H1 (cell line): ENCODE measurements at regions not wholly inside any gene's neighbourhood (a gene's known extent, or its start where the extent isn't known, plus 50 kb on each side); places are given as distances from the start of the nearest gene placed in this dataset.

Experiments used
- CTCF ChIA-PET: fragments of 300-600 bp; sonication (Branson Sonifier 250); formaldehyde crosslinking; loops from one replicate; lab custom pipeline; 2021; ENCODE audit not compliant: partially characterized antibody; lab: Charles Lee
- POLR2A ChIA-PET: fragments of 300-600 bp; sonication (Branson Sonifier 250); formaldehyde crosslinking; loops from one replicate; lab custom pipeline; 2021; ENCODE audit warnings: inconsistent platforms; ENCODE audit not compliant: partially characterized antibody; lab: Charles Lee
- DNase-seq, 2 experiments: peaks; one replicate each; pipeline versions ENCODE4 v3.0.0 to v3.0.0-alpha.2; 2010 to 2022; ENCODE audit warnings: low spot score in 2 of 2, low read depth in 1 of 2, mixed read lengths in 1 of 2
- FAIRE-seq: peaks from 2 replicates; lab custom pipeline; 2011; peaks lifted over from hg19 to GRCh38; lab: Jason Lieb, UNC
- H2AFZ ChIP-seq: 2 replicates; pipeline ENCODE4 v1.8.1; 2012; ENCODE audit warnings: low read length, inconsistent platforms
- H2AK5ac ChIP-seq: 2 replicates; pipeline ENCODE4 v1.6.1; 2013; ENCODE audit warnings: low read depth, low read length
- H2BK120ac ChIP-seq: replicated peaks from 2 replicates; pipeline ENCODE3; 2013; ENCODE audit warnings: low read depth, low read length, inconsistent platforms
- H2BK12ac ChIP-seq: 2 replicates; pipeline ENCODE4 v1.6.1; 2013; ENCODE audit warnings: low read depth, low read length
- H2BK15ac ChIP-seq: 2 replicates; pipeline ENCODE4 v1.6.1; 2013; ENCODE audit warnings: low read length
- H2BK20ac ChIP-seq: 2 replicates; pipeline ENCODE4 v1.6.1; 2013; ENCODE audit warnings: low read length
- H2BK5ac ChIP-seq: 2 replicates; pipeline ENCODE4 v1.6.1; 2013; ENCODE audit warnings: low read depth, low read length
- H3K14ac ChIP-seq: 2 replicates; pipeline ENCODE4 v1.6.1; 2013; ENCODE audit warnings: inconsistent platforms; ENCODE audit not compliant: insufficient read length
- H3K18ac ChIP-seq: 2 replicates; pipeline ENCODE4 v1.6.1; 2013; ENCODE audit warnings: low read length; ENCODE audit errors: extremely low read depth
- H3K23ac ChIP-seq: 2 replicates; pipeline ENCODE4 v1.6.1; 2013; ENCODE audit warnings: inconsistent platforms; ENCODE audit not compliant: insufficient read length
- H3K23me2 ChIP-seq: 2 replicates; pipeline ENCODE4 v1.6.1; 2013; ENCODE audit warnings: low read depth, low read length
- H3K27ac ChIP-seq: 2 replicates; pipeline ENCODE4 v1.6.1; 2011; ENCODE audit warnings: low read depth, low read length, inconsistent platforms
- H3K27me3 ChIP-seq, 4 experiments: replicated peaks in 1 of 4; 1 replicate in 1 of 4; 2 replicates in 3 of 4; pipeline versions ENCODE4 v1.6.1 to v1.8.1; 2011 to 2013; ENCODE audit warnings: low read length in 3 of 4, mild to moderate bottlenecking in 3 of 4, inconsistent platforms in 2 of 4, mixed read lengths in 2 of 4, moderate library complexity in 1 of 4; ENCODE audit not compliant: control insufficient read depth in 3 of 4, insufficient read depth in 3 of 4; ENCODE audit errors: extremely low read depth in 1 of 4
- H3K36me3 ChIP-seq, 4 experiments: 2 replicates each; pipeline versions ENCODE4 v1.6.1 to v1.8.1; 2011 to 2013; ENCODE audit warnings: mild to moderate bottlenecking in 4 of 4, low read length in 3 of 4, moderate library complexity in 2 of 4, control low read depth in 1 of 4, inconsistent platforms in 1 of 4; ENCODE audit not compliant: insufficient read depth in 4 of 4, control insufficient read depth in 2 of 4
- H3K4ac ChIP-seq: replicated peaks from 2 replicates; pipeline ENCODE3; 2013; ENCODE audit warnings: low read length, low read depth, mixed read lengths, inconsistent platforms; ENCODE audit not compliant: insufficient read length
- H3K4me1 ChIP-seq, 4 experiments: replicated peaks in 1 of 4; 1 replicate in 1 of 4; 2 replicates in 3 of 4; pipeline versions ENCODE4 v1.6.1 to v1.8.1; 2011 to 2013; ENCODE audit warnings: low read length in 3 of 4, inconsistent platforms in 2 of 4, mixed read lengths in 1 of 4; ENCODE audit not compliant: insufficient read depth in 4 of 4, control insufficient read depth in 3 of 4
- H3K4me2 ChIP-seq, 2 experiments: 2 replicates each; pipeline versions ENCODE4 v1.6.1 to v1.8.1; 2011 to 2013; ENCODE audit warnings: low read depth in 2 of 2, low read length in 2 of 2, control low read depth in 1 of 2, inconsistent platforms in 1 of 2, mild to moderate bottlenecking in 1 of 2; ENCODE audit not compliant: insufficient read depth in 1 of 2
- H3K4me3 ChIP-seq, 4 experiments: fragments of 200-600, 300-600 bp in 1 of 4; sonication (generic), shearing (Covaris generic), sonication (Bioruptor Twin) in 1 of 4; 2 replicates each; pipeline versions ENCODE4 v1.5.1 to v1.8.1; 2011 to 2016; ENCODE audit warnings: low read length in 4 of 4, low read depth in 3 of 4, control low read depth in 2 of 4, inconsistent platforms in 2 of 4, mild to moderate bottlenecking in 2 of 4, mixed read lengths in 1 of 4, moderate library complexity in 1 of 4; ENCODE audit not compliant: insufficient read depth in 2 of 4; ENCODE audit errors: extremely low read depth in 1 of 4
- H3K56ac ChIP-seq: replicated peaks from 2 replicates; pipeline ENCODE3; 2013; ENCODE audit warnings: low read depth, mild to moderate bottlenecking, mixed read lengths, low read length, inconsistent platforms; ENCODE audit not compliant: insufficient read length
- H3K79me1 ChIP-seq: 2 replicates; pipeline ENCODE4 v1.6.1; 2013; ENCODE audit warnings: low read depth, low read length, control low read depth
- H3K79me2 ChIP-seq, 2 experiments: 2 replicates each; pipeline versions ENCODE4 v1.6.1 to v1.8.1; 2012 to 2013; ENCODE audit warnings: low read length in 2 of 2, mild to moderate bottlenecking in 2 of 2, inconsistent platforms in 1 of 2; ENCODE audit not compliant: insufficient read depth in 2 of 2, control insufficient read depth in 1 of 2
- H3K9ac ChIP-seq, 4 experiments: replicated peaks in 1 of 4; 1 replicate in 1 of 4; 2 replicates in 3 of 4; pipeline versions ENCODE4 v1.6.1 to v1.8.1; 2011 to 2013; ENCODE audit warnings: low read depth in 3 of 4, low read length in 3 of 4, control low read depth in 2 of 4, mild to moderate bottlenecking in 2 of 4, moderate library complexity in 2 of 4, inconsistent platforms in 1 of 4; ENCODE audit errors: extremely low read depth in 1 of 4
- H3K9me3 ChIP-seq, 2 experiments: 2 replicates each; pipeline versions ENCODE4 v1.6.1 to v1.8.1; 2012 to 2013; ENCODE audit warnings: mild to moderate bottlenecking in 2 of 2, moderate library complexity in 2 of 2, control low read depth in 1 of 2, inconsistent platforms in 1 of 2, low read depth in 1 of 2, low read length in 1 of 2, mixed read lengths in 1 of 2; ENCODE audit not compliant: insufficient read depth in 2 of 2
- H4K20me1 ChIP-seq, 2 experiments: replicated peaks in 1 of 2; 2 replicates each; pipeline versions ENCODE3 to v1.8.1; 2011 to 2013; ENCODE audit warnings: inconsistent platforms in 2 of 2, low read length in 2 of 2, mild to moderate bottlenecking in 1 of 2; ENCODE audit not compliant: insufficient read depth in 2 of 2, control insufficient read depth in 1 of 2
- H4K5ac ChIP-seq: 2 replicates; pipeline ENCODE4 v1.6.1; 2013; ENCODE audit warnings: low read length, low read depth, mixed read lengths, inconsistent platforms; ENCODE audit not compliant: insufficient read length
- H4K8ac ChIP-seq: 2 replicates; pipeline ENCODE4 v1.8.0; 2013; ENCODE audit warnings: mild to moderate bottlenecking, moderate library complexity, low read length, inconsistent platforms; ENCODE audit not compliant: insufficient read depth; ENCODE audit errors: extremely low read depth
- H4K91ac ChIP-seq: replicated peaks from 2 replicates; pipeline ENCODE3; 2013; ENCODE audit warnings: low read length, mixed read lengths, inconsistent platforms; ENCODE audit not compliant: insufficient read length
- ASH2L ChIP-seq: fragments of 200-600, 300-600 bp; sonication (generic); IDR thresholded peaks from one replicate; pipeline ENCODE4 v1.7.1; 2017; ENCODE audit warnings: low read length
- EGR1 ChIP-seq: IDR thresholded peaks from 2 replicates; pipeline ENCODE4 v1.6.1; 2011; ENCODE audit warnings: low read depth, low read length, borderline replicate concordance
- FOSL1 ChIP-seq: IDR thresholded peaks from 2 replicates; pipeline ENCODE4 v1.6.1; 2011; ENCODE audit warnings: mild to moderate bottlenecking, low read depth, low read length, moderate library complexity; ENCODE audit not compliant: insufficient read depth
- HDAC6 ChIP-seq: IDR thresholded peaks from one replicate; pipeline ENCODE4 v1.7.1; 2012; ENCODE audit warnings: low read depth, mild to moderate bottlenecking, inconsistent platforms, low read length, moderate library complexity
- KDM4A ChIP-seq: IDR thresholded peaks from one replicate; pipeline ENCODE4 v1.7.1; 2012; ENCODE audit warnings: low read depth, mild to moderate bottlenecking, moderate library complexity, low read length, inconsistent platforms; ENCODE audit not compliant: severe bottlenecking
- KDM5A ChIP-seq: fragments of 200-600 bp; IDR thresholded peaks from 2 replicates; pipeline ENCODE4 v1.7.1; 2012; ENCODE audit warnings: mild to moderate bottlenecking, low read length, inconsistent platforms, mixed read lengths
- NANOG ChIP-seq: IDR thresholded peaks from 2 replicates; pipeline ENCODE4 v1.6.1; 2011; ENCODE audit warnings: low read length, low read depth, mild to moderate bottlenecking, inconsistent platforms; ENCODE audit not compliant: insufficient read depth, poor library complexity, severe bottlenecking
- RAD21 ChIP-seq, 2 experiments: IDR thresholded peaks in 1 of 2; conservative IDR thresholded peaks in 1 of 2; 2 replicates each; pipeline ENCODE4 v1.6.1; 2011; ENCODE audit warnings: low read depth in 2 of 2, low read length in 2 of 2, improper control_type of control experiment in 1 of 2, inconsistent platforms in 1 of 2, mild to moderate bottlenecking in 1 of 2, moderate library complexity in 1 of 2
- RNF2 ChIP-seq: fragments of 200-900, 300-1000 bp; sonication (generic); IDR thresholded peaks from 2 replicates; pipeline ENCODE4 v1.7.1; 2016; ENCODE audit warnings: borderline replicate concordance, low read depth, mild to moderate bottlenecking, antibody characterized with exemption, low read length; ENCODE audit not compliant: poor library complexity, severe bottlenecking; ENCODE audit errors: missing control alignments
- TAF7 ChIP-seq: optimal IDR thresholded peaks from 2 replicates; pipeline ENCODE3; 2011; ENCODE audit warnings: low read depth, mild to moderate bottlenecking, inconsistent platforms, low read length, moderate library complexity, borderline replicate concordance
- YY1 ChIP-seq: IDR thresholded peaks from 2 replicates; pipeline ENCODE4 v1.6.1; 2011; ENCODE audit warnings: low read depth, mild to moderate bottlenecking, low read length
- ZNF274 ChIP-seq: IDR thresholded peaks from 2 replicates; pipeline ENCODE4 v1.7.0; 2012; ENCODE audit warnings: low read length, borderline replicate concordance; ENCODE audit errors: extremely low read depth
- WGBS, 2 experiments: shearing (Covaris generic) in 1 of 2; methylation state at CpG; one replicate each; pipeline versions ENCODE4 v1.1.6 to v1.1.7; 2013 to 2015; ENCODE audit warnings: low lambda C conversion rate in 2 of 2, mixed read lengths in 2 of 2, inconsistent platforms in 1 of 2, low coverage in 1 of 2, missing lambda C conversion rate in 1 of 2; ENCODE audit not compliant: insufficient replicate concordance in 2 of 2, insufficient coverage in 1 of 2, insufficient read length in 1 of 2; ENCODE audit errors: extremely low coverage in 1 of 2, missing lambda C conversion rate in 1 of 2; 5-methylcytosine and 5-hydroxymethylcytosine counted together

- 88% methylated on average over 1 of the region's 1 CpG; no CpG with 5 or more reads in 1 of the 2 experiments for WGBS, 2 experiments
- H3K9me3 ChIP-seq: no peaks in the 10 kb centered on the region
- H3K9ac ChIP-seq: no peak overlapping the region
- H2AFZ ChIP-seq: no peak overlapping the region
- H2BK12ac ChIP-seq: no peak overlapping the region
- no peaks in the 10 kb centered on the region for H4K20me1 ChIP-seq
- no peaks in the 10 kb centered on the region for H3K79me1 ChIP-seq
- no peak overlapping the region for H3K27ac ChIP-seq
- no peaks in the 10 kb centered on the region for H3K27me3 ChIP-seq
- H2BK15ac ChIP-seq: no peak overlapping the region
- no peak overlapping the region for H4K5ac ChIP-seq
- H2BK5ac ChIP-seq: no peak overlapping the region
- H3K36me3 ChIP-seq: no peaks in the 10 kb centered on the region
- no peak overlapping the region for H4K8ac ChIP-seq
- DNase-seq (no peak), FAIRE-seq (no peak)
- no peak overlapping the region for H2BK120ac ChIP-seq
- H2BK20ac ChIP-seq: no peak overlapping the region
- no peaks in the 10 kb centered on the region for H3K4me1 ChIP-seq
- no peak overlapping the region for H3K23ac ChIP-seq
- no peaks in the 10 kb centered on the region for H3K23me2 ChIP-seq
- H3K18ac ChIP-seq: no peak overlapping the region
- POLR2A ChIA-PET: interaction anchor here (0.7 kb wide), 1 partner anchor 1048 kb away, joined by 3 read pairs; no protein-coding TSS in a partner anchor
- H3K56ac ChIP-seq: no peak overlapping the region
- H3K4me2 ChIP-seq: no peak overlapping the region
- no peaks in the 10 kb centered on the region for H3K79me2 ChIP-seq
- CTCF ChIA-PET: interaction anchor here (1.5 kb wide), 1 partner anchor 310 kb away, joined by 3 read pairs; no protein-coding TSS in a partner anchor
- no peak overlapping the region for H2AK5ac ChIP-seq
- H3K4me3 ChIP-seq: no peak overlapping the region
- H4K91ac ChIP-seq: no peak overlapping the region
- H3K4ac ChIP-seq: no peak overlapping the region
- no peak overlapping the region for H3K14ac ChIP-seq
- TF ChIP-seq YY1 (no peak), FOSL1 (no peak), RAD21 (IDR thresholded peaks at IDR 0.05 in 1 of 2, conservative IDR thresholded peaks at IDR 0.05 in 1 of 2; ENCODE audit: low read depth in 2 of 2, low read length in 2 of 2) (no peak), NANOG (no peak), HDAC6 (no peak), ZNF274 (no peak), RNF2 (no peak), TAF7 (no peak), EGR1 (no peak), KDM5A (no peak), ASH2L (no peak), KDM4A (no peak)
Measured at GRCh38 chr18:27879540-27879939, 297.4 kb downstream of the CDH2 start.
